Esophagus squamous epithelium (tissue), 5 donors: ENCODE measurements at regions not wholly inside any gene's neighbourhood (a gene's known extent, or its start where the extent isn't known, plus 50 kb on each side); places are given as distances from the start of the nearest gene placed in this dataset.

Experiments used
- DNase-seq: peaks from one replicate; lab custom pipeline; 2025; lab: John Stamatoyannopoulos, UW
- H3K27ac ChIP-seq, 4 donors: fragments of 200-600 bp; sonication (generic); one replicate each; pipeline ENCODE4 v1.5.1; 2016 to 2019; ENCODE audit warnings: mild to moderate bottlenecking in 1 of 4
- H3K27me3 ChIP-seq, 4 donors: fragments of 200-600 bp; sonication (generic); 1 replicate in 3 of 4; 2 replicates in 1 of 4; pipeline versions ENCODE4 v1.5.1 to v1.6.0; 2017 to 2021; ENCODE audit warnings: antibody characterized with exemption in 1 of 4
- H3K36me3 ChIP-seq, 3 donors: fragments of 200-600 bp; sonication (generic); one replicate each; pipeline ENCODE4 v1.5.1; 2016 to 2019
- H3K4me1 ChIP-seq, 3 donors: fragments of 200-600 bp; sonication (generic); one replicate each; pipeline ENCODE4 v1.5.1; 2017 to 2019
- H3K4me3 ChIP-seq, 4 donors: fragments of 200-600 bp; sonication (generic); 1 replicate in 3 of 4; 2 replicates in 1 of 4; pipeline ENCODE4 v1.5.1; 2016 to 2019; ENCODE audit warnings: mild to moderate bottlenecking in 2 of 4, moderate library complexity in 1 of 4
- H3K9me3 ChIP-seq, 3 donors: fragments of 200-600 bp; sonication (generic); one replicate each; pipeline ENCODE4 v1.5.1; 2016 to 2019
- CTCF ChIP-seq, 6 experiments: fragments of 450-650 bp in 4 of 6; fragments of 200-600 bp in 2 of 6; sonication (generic) in 2 of 6; IDR thresholded peaks; one replicate each; pipeline ENCODE4 v1.5.1; 2016 to 2019; ENCODE audit warnings: antibody characterized with exemption in 6 of 6, mild to moderate bottlenecking in 4 of 6, moderate library complexity in 4 of 6
- POLR2A ChIP-seq, 4 donors: fragments of 450-650 bp; IDR thresholded peaks; one replicate each; pipeline ENCODE4 v1.6.1; 2017; ENCODE audit warnings: antibody characterized with exemption in 4 of 4, mild to moderate bottlenecking in 4 of 4, moderate library complexity in 3 of 4
- WGBS, 2 donors: methylation state at CpG; one replicate each; pipeline ENCODE4 v1.1.5; 2018; 5-methylcytosine and 5-hydroxymethylcytosine counted together
- intact Hi-C: fragments of 100-400 bp; cut with DNase I; formaldehyde crosslinking; loops from one replicate; pipeline ENCODE4 v1.15.0; 2022
- donor health status: DM: yes; HTN: yes; CAD: no.

DNA sequence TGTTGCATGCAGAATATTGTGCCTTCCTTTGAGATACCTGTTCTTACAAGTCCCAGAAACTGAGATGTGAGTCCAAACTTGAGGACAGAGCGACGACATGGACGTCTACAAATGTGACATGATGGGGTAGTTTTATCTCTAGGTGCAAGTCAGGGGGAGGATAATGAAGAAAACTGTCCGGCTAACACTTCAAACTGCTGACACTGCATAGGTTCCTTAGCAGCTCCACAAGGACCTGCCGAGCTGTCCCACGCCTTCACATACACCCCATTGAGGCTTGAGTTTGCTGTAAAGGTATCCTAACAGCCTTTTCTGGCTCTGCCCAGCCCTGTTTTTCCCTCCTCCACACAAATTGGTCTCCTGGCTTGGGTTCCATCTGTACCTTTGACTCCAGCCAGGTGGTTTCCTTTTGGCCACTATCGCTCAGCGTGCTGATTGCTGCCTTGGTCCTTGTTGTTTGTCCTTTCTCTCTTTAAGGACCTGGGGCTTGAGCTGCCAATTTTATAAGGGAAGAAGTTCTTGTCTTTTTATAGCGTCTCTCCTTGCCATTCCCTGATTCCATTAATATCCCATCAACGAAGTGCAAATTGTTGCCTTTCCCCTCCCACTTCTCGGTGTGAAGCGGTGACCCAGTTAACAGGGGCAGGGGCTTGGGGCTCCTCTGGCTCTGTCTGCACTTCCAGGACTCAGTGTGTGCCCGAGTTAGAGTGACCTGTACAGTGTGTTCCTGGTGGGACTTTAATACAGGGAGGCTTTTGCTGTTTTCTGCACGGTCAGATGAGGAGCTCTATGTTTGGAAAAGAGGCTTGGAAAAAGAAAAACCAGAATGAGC, 100.3 kb downstream of the PCSK1 start:
- no peaks in the 10 kb centered on the region for H3K27me3 ChIP-seq
- peak overlapping the region in 1 of 4 donors; percentile 3 for H3K27ac ChIP-seq
- no peak for TF ChIP-seq CTCF (IDR thresholded peaks at IDR 0.05)
- TF ChIP-seq POLR2A (IDR thresholded peaks at IDR 0.05), result no peak
- DNase-seq, result no peak
- no peaks in the 10 kb centered on the region for H3K36me3 ChIP-seq
- intact Hi-C loops, result no loop called here
- no peak overlapping the region for H3K4me3 ChIP-seq
- WGBS, 2 donors, result 85 to 87% methylated on average over 12 to 14 of the region's 14 CpGs
- no peaks in the 10 kb centered on the region for H3K9me3 ChIP-seq
- peaks cover 11 to 57% (median 20%) of the 10 kb centered on the region in 3 donors for H3K4me1 ChIP-seq

GRCh38 chr5:96331681-96332361, 101.2 kb downstream of the PCSK1 start:
- no peak for DNase-seq
- H3K27me3 ChIP-seq, result no peaks in the 10 kb centered on the region
- TF ChIP-seq CTCF (IDR thresholded peaks at IDR 0.05), result no peak
- no peak for TF ChIP-seq POLR2A (IDR thresholded peaks at IDR 0.05)
- peak overlapping the region in 2 of 4 donors; percentile 19 to 25 for H3K27ac ChIP-seq
- intact Hi-C loops, result no loop called here
- WGBS, 2 donors, result 63 to 79% methylated on average over 2 of the region's 2 CpGs
- H3K4me3 ChIP-seq, result no peak overlapping the region
- no peaks in the 10 kb centered on the region for H3K36me3 ChIP-seq
- peaks cover 11 to 48% (median 20%) of the 10 kb centered on the region in 3 donors for H3K4me1 ChIP-seq
- no peaks in the 10 kb centered on the region for H3K9me3 ChIP-seq

DNA sequence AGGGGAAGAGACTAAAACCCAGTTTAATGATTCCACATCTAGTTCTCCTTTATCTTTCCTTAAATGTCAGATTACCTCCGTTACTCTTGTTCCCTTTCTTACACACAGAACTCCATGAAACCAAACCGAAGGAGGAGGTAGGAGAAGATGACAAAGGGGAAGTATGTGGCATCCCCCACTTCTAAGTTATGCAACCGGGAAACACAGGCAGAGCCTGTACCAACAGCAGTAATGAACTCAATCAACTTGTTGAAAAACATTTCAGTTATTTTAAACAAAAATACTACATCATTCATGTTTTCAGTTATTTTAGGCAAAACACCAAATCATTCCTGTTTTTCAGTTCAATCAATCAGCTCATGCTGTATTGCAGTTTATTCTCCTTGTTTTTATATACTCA, 101.8 kb downstream of the PCSK1 start:
- Histone ChIP-seq H3K27me3 (no peaks in the 10 kb centered on the region), H3K4me1 (peaks cover 11 to 42% (median 18%) of the 10 kb centered on the region in 3 donors), H3K9me3 (no peaks in the 10 kb centered on the region), H3K36me3 (no peaks in the 10 kb centered on the region), H3K27ac (peak overlapping the region in 2 of 4 donors; percentile 19 to 25), H3K4me3 (no peak overlapping the region)
- 32 to 35% methylated on average over 3 of the region's 3 CpGs for WGBS, 2 donors
- DNase-seq, result no peak
- TF ChIP-seq POLR2A (IDR thresholded peaks at IDR 0.05), result no peak
- TF ChIP-seq CTCF (IDR thresholded peaks at IDR 0.05), result no peak
- intact Hi-C loops, result no loop called here

- DNase-seq, result no peak
- Histone ChIP-seq H3K4me1 (peaks cover 11 to 36% (median 14%) of the 10 kb centered on the region in 3 donors), H3K27me3 (no peaks in the 10 kb centered on the region), H3K36me3 (no peaks in the 10 kb centered on the region), H3K9me3 (no peaks in the 10 kb centered on the region), H3K27ac (peak overlapping the region in 2 of 4 donors; percentile 19 to 25), H3K4me3 (no peak overlapping the region)
- no peak for TF ChIP-seq POLR2A (IDR thresholded peaks at IDR 0.05)
- TF ChIP-seq CTCF (IDR thresholded peaks at IDR 0.05), result no peak
- intact Hi-C loops, result no loop called here
- 87 to 96% methylated on average over 4 of the region's 4 CpGs for WGBS, 2 donors
Measured at GRCh38 chr5:96330530-96331140, 102.4 kb downstream of the PCSK1 start.
